ENCODE measurements at regions not wholly inside any gene's neighbourhood (a gene's known extent, or its start where the extent isn't known, plus 50 kb on each side); places are given as distances from the start of the nearest gene placed in this dataset.
"Not testable (repeated sequence)": the region's sequence is repeated elsewhere in the genome, so short reads cannot be mapped to it uniquely, and the experiment has no call there.

- DNase-seq: no peak
Observed at GRCh38 chr4:179353786-179354185, 1911.5 kb upstream of the AGA start.

DNA sequence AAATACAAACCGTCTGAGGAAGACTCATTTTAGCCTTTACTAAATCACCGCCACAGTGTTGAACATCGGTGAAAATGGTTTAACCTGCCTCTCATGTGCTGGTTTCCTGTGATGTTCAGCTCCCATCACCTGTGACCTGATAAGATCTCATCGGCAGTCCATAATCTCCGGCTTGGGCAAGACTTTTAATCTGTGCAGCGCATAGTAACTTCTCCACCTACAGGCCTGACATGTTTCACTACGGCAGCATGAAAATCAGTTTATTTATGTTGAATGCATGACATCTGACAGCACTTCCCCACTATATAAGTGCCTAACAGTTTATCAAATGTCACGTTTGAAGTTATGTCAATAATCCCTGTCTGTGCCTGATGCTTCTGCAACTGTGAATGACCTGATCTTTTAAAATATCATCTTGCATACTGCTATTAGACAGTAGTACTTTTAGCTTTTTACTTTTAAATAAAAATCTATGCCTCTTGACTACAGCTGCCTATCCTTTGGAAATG is 1919.8 kb upstream of the AGA start:
- DNase-seq: no peak

DNA sequence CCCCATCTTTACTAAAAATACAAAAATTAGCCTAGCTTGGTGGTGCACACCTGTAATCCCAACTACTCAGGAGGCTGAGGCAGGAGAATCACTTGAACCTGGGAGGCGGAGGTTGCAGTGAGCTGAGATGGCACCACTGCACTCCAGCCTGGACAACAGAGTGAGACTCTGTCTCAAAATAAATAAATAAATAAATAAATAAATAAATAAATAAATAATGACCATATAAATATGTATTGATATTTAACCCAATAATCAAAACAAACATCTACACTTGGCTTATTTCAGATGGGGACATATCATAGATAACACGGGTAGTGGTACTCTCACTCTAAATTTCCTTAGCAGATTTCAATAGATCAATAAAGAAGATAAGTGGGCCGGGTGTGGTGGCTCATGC is 1923.7 kb upstream of the AGA start:
- not testable (repeated sequence) for DNase-seq

DNA sequence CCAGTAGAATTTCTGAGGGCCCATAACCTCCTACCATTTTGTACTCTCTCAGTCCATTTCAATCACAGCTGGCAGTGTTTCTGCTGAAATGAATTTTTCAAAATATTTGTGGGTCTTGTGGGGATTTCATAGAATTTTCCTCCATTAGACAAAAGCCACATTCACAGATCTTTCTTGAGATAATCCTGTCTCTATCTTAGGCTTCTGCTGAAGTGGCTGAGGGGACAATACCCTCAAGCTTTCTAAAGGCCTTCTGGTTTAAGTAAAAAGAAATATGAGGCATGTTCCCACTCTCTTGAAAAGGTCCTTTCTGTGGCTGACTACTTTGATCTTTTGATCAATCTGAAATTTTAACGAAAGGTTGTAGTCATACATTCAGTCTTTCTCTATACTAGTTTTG is 1930.0 kb upstream of the AGA start:
- DNase-seq: no peak

- DNase-seq: no peak
Observed at GRCh38 chr4:179372746-179373145, 1930.5 kb upstream of the AGA start.

DNA sequence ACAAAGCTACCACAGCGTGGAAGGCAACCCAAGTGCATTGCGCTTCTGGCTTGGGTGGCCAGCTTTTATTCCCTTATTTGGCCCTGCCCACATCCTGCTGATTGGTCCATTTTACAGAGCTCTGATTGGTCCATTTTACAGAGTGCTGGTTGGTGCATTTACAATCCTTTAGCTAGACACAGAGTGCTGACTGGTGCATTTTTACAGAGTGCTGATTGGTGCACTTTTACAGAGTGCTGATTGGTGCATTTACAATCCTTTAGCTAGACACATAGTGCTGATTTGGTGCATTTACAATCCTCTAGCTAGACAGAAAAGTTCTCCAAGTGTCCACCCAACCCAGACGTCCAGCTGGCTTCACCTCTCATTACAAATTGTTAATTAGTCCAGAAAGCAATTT is 1936.6 kb upstream of the AGA start:
- DNase-seq: not testable (repeated sequence)

DNA sequence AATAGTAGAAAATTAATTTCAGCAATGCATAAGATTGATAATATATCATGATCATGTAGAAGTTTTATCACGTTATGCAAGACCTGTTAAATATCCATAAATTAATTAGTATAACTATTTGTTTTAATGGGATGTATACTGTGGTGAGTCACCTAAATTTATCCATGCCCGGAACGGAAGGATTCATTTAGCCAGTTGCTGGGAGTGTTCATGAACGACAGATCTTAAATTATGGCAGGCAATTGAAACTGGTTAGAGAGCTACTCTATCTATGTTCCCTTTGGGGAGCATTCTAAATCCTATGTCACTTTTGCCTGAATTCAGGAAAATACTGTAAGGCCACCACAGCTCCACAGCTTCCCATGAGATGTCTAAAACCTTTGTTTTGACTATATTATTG is 1950.5 kb upstream of the AGA start:
- no peak for DNase-seq

DNA sequence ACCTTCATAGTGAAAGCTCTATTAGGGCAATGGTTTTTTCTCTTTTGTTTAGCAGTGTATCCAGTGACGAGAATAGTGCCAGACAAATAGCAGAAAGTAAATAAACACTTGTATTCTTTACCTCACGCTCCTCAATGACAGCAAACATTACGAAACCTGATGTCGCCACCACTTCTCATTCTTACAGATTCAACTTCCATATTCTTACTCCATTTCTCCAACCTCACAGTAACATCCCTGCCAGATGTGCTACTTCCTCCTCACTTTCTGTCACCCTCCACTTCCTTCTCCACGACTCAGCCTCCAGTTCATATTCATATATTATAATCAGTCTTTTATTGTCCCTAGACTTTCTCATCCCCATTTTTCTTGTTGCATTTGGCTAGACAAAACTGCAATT is 1956.2 kb upstream of the AGA start:
- no peak for DNase-seq

- DNase-seq: no peak
Observed at GRCh38 chr4:179399054-179399782, 1957.0 kb upstream of the AGA start.

- no peak for DNase-seq
Observed at GRCh38 chr4:179415037-179415846, 1973.0 kb upstream of the AGA start.

GRCh38 chr4:179415847-179416223 is 1973.6 kb upstream of the AGA start:
- no peak for DNase-seq

GRCh38 chr4:179417357-179417756 is 1975.1 kb upstream of the AGA start:
- DNase-seq: no peak

GRCh38 chr4:179437962-179438361 is 1995.7 kb upstream of the AGA start:
- DNase-seq: no peak

DNA sequence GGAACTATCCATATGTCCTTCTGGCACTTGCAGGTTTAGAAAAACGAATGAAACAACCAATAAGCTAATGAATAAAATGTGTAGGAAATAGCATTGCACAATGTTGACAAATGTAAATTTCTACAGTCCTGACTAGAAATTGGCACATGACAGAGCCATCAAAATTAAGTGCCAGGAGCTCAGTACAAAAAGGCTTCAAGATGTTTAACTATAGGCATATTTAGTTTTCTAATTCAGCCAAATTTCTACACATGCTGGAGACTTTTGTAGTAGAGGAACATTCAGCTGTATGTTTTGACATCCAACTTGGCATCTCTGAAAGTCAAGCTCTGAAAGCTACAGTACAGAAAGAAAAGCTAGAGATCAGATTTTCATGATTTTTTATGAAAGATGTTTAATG is 1999.4 kb upstream of the AGA start:
- DNase-seq: no peak

DNA sequence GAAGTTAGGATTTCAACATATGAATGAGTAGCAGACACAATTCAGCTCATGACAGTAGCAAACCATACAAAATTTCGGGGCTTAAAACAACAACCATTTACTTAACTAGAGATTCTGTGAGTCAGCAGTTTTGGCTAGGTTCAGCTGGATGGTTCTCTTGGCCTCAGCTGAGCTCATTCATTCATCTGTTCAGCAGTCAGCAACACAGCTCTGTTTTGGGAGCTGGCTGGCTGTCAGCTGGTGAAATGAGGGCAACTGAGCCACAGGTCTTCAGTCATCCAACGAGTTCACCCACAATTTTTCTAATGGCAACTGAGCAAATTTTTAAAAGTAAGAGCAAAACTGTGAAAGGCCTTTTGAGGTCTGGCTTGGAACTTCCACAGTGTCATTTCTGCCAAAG is 2005.1 kb upstream of the AGA start:
- DNase-seq: no peak

DNA sequence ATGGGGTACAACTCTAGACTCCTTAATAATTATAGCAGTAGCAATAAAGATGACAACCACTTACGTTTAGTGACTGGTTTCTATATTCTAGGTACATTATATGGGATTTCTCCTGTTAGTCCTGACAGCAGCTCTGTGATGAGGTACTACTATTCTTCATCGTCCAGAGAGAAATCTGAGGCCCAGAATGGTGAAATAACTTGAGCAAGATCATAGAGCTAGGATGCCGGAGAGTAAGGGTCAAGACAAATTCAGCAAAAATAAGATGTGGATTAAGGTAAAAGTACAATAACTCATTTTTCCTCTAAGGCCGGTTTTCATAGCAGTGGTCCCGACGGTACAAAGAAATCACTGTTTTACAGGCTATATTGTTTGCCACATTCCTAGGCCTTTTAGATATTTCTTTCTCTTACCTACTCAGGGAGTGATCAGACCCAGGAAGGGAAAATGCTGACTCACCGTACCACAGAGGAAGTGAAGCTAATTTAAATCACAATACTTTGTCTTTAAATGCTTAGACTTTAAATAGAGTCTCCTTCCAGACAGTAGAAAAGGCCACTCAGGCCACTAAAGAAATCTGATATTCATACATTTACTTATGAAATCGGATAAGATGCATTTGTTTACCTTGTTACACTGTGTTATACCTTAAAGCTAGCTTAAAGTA is 2023.0 kb upstream of the AGA start:
- DNase-seq: no peak

GRCh38 chr4:179467878-179468277 is 2025.6 kb upstream of the AGA start:
- DNase-seq: no peak

DNA sequence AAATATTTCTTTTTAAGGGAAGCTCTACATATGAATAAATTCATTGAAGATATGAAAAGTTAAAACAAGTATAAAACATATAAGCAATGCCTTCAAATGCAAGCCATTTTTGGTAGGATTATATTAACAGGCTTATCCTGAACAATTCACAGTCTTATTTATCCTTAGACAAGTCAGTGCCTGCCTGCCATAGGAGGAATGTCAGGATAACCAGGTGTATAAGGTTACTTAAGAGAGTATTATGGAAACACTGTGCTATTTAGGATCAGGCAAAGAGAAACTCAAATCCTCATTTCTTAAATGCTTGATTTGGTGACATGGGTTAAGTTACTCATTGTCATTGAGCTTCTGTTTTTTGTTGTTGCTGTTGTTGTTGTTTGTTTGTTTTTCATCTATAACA is 2029.9 kb upstream of the AGA start:
- DNase-seq: no peak

DNA sequence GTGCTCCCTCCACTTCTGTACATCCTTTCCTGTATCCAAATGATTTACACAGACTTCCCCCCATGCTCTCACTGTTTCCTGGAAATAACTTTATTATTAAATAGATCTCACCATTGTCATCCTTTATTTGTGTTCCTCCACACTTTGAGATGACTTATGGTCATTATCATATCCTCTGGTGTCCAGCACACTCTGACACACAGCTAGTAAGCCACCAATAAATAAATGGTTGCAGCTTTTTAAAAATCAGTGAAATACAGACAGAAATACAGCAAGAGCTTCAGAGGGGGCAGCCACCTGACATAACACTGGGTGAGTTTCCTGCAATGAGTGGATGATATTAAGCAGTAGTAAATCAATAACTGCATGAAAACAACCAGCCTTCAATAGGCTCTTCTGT is 2036.4 kb upstream of the AGA start:
- DNase-seq: no peak

GRCh38 chr4:179485781-179486180 is 2043.5 kb upstream of the AGA start:
- DNase-seq: no peak

DNA sequence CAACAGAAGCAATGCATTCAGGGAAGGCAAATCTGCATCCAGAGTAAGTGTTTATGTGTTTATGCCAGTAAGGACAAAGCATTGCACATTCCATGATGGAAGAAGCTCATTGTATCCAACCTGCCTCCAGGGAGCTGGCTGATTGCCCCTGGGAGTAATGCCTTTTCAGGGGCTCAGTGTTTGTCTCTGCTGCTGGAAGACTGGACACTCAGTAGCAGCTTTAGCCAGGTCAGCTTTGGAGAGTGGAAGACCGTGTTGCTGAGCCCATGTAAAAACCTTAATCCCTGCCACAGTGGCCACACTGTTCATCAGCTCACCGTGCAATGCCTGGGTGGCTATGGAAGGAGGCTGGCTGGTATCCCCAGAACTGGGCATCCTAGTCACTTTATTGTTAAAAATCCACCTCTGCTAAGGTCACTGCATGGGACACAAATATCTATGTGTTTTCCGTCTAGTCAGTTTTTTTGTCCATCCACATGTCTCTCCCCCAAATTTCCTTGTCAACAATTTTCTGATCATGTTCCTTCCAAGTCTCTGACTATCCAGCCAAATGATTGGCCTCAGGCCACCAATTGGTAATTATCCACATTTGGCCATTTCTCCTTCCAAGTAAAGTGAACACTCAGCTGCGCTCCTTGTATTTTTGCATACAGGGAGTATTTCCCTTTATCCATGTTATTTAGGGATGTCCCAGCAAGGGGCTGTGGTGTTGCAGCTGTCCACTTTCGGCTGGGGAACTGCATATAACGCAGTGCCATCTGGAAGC is 2044.5 kb upstream of the AGA start:
- no peak for DNase-seq

- DNase-seq: no peak
Observed at GRCh38 chr4:179492260-179493080, 2050.2 kb upstream of the AGA start.
